Urinary bladder (tissue), 3 donors: ENCODE measurements at regions not wholly inside any gene's neighbourhood (a gene's known extent, or its start where the extent isn't known, plus 50 kb on each side); places are given as distances from the start of the nearest gene placed in this dataset.

Experiments
- DNase-seq: peaks from one replicate; pipeline ENCODE4 v3.0.0-alpha.2; 2015; ENCODE audit errors: extremely low spot score
- H3K27ac ChIP-seq: one replicate; pipeline ENCODE4 v1.5.1; 2013; ENCODE audit warnings: low read depth, mild to moderate bottlenecking, moderate library complexity
- H3K36me3 ChIP-seq: one replicate; pipeline ENCODE4 v1.6.1; 2013; ENCODE audit warnings: mild to moderate bottlenecking, moderate library complexity; ENCODE audit not compliant: insufficient read depth
- H3K4me1 ChIP-seq: one replicate; pipeline ENCODE4 v1.6.1; 2013; ENCODE audit warnings: mild to moderate bottlenecking, moderate library complexity; ENCODE audit not compliant: insufficient read depth
- H3K4me3 ChIP-seq: one replicate; pipeline ENCODE4 v1.5.1; 2013; ENCODE audit warnings: low read depth, low read length
- WGBS: extraction: QIAGEN DNeasy Blood & Tissue Kit; methylation state at CpG from one replicate; pipeline ENCODE4 v1.1.7; 2013; 5-methylcytosine and 5-hydroxymethylcytosine counted together
- donor health status: healthy with polysubstance abuse.
- donor health status: healthy.

- 93% methylated on average over 9 of the region's 9 CpGs for WGBS
- Histone ChIP-seq H3K27ac (no peak overlapping the region), H3K4me3 (no peak overlapping the region), H3K36me3 (no peaks in the 10 kb centered on the region), H3K4me1 (peaks cover 2% of the 10 kb centered on the region)
- DNase-seq: no peak
These were observed 192.2 kb upstream of the TPM1 start for GRCh38 chr15:62850318-62850717.

- 79% methylated on average over 9 of the region's 9 CpGs for WGBS
- no peak for DNase-seq
These were observed 191.7 kb upstream of the TPM1 start for GRCh38 chr15:62850791-62851291.

GRCh38 chr15:62853114-62853840 lies 189.3 kb upstream of the TPM1 start:
- Histone ChIP-seq H3K4me3 (no peak overlapping the region), H3K4me1 (peaks cover 2% of the 10 kb centered on the region), H3K27ac (no peak overlapping the region), H3K36me3 (no peaks in the 10 kb centered on the region)
- DNase-seq: no peak
- WGBS: 76% methylated on average over 5 of the region's 5 CpGs

More at GRCh38 chr15:62850791-62851291, 191.7 kb upstream of the TPM1 start:
- H3K4me1 ChIP-seq: peaks cover 2% of the 10 kb centered on the region
- H3K36me3 ChIP-seq: no peaks in the 10 kb centered on the region
- no peak overlapping the region for H3K27ac ChIP-seq
- no peak overlapping the region for H3K4me3 ChIP-seq

- Histone ChIP-seq H3K4me3 (no peak overlapping the region), H3K4me1 (no peaks in the 10 kb centered on the region), H3K36me3 (no peaks in the 10 kb centered on the region), H3K27ac (no peak overlapping the region)
- no peak for DNase-seq
- 52% methylated on average over 6 of the region's 6 CpGs for WGBS
These were observed 188.7 kb upstream of the TPM1 start for GRCh38 chr15:62853841-62854225.

DNA sequence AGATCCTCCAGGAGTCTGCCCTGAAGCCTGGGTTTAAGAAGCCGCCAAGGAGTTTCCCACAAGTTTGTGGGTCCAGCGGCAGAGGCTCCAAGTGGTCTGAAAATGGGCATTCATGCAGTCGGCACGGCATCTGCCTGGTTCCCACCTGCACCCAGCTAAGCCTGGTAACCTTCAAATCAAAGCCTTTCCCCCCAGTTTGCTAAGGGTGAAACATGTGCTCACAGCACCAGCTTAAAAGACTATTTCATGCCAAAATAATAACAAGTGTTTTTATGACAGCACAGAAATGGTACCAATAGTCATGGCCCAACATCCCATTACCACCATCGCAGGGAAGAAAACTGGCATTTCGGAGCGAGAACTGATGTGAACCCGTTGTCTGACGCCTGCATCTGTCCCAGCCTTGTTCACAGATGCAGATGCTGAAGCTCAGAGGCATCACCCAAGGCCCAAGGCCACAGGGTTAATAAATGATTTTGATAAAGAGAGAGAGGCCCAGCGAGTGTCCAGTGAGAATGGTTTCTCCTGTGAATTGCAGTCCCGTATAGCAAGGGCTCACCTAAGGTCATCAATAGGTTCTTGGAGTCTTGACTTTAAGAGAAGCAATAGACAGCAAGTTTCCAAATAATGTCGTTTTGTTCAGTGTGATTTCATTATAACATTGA lies 188.0 kb upstream of the TPM1 start:
- WGBS: 93% methylated on average over 12 of the region's 12 CpGs
- no peaks in the 10 kb centered on the region for H3K36me3 ChIP-seq
- no peak overlapping the region for H3K27ac ChIP-seq
- H3K4me3 ChIP-seq: no peak overlapping the region
- no peaks in the 10 kb centered on the region for H3K4me1 ChIP-seq
- no peak for DNase-seq

- H3K36me3 ChIP-seq: no peaks in the 10 kb centered on the region
- no peak overlapping the region for H3K27ac ChIP-seq
- 93% methylated on average over 7 of the region's 7 CpGs for WGBS
- no peak for DNase-seq
- H3K4me3 ChIP-seq: no peak overlapping the region
- H3K4me1 ChIP-seq: no peaks in the 10 kb centered on the region
These were observed 187.5 kb upstream of the TPM1 start for GRCh38 chr15:62855085-62855476.

- 88% methylated on average over 12 of the region's 12 CpGs for WGBS
- Histone ChIP-seq H3K27ac (no peak overlapping the region), H3K36me3 (no peaks in the 10 kb centered on the region), H3K4me3 (no peak overlapping the region), H3K4me1 (no peaks in the 10 kb centered on the region)
- DNase-seq: no peak
These were observed 185.9 kb upstream of the TPM1 start for GRCh38 chr15:62856466-62857246.

DNA sequence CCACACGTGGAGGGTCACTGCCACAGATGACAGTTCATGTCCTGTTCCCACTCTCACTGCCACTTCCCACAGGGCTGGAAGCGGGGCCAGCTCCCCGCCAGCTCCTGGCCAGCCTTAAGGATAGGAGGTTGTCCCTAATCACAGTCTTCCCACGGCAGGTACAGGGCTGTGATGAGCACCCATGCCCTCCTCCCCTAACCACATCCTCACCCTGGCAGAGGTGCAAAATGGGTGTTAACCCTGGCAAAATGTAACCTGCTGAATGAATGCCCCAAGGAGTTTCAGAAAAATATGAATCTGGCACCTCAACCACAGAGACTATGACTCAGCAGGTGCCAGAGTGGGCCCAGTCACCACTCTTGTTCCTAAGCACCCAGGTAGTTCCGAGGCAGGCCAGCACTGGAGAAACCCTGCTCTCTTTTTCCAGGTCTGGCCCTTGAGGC lies 185.1 kb upstream of the TPM1 start:
- Histone ChIP-seq H3K27ac (no peak overlapping the region), H3K4me1 (no peaks in the 10 kb centered on the region), H3K36me3 (no peaks in the 10 kb centered on the region), H3K4me3 (no peak overlapping the region)
- 83% methylated on average over 5 of the region's 5 CpGs for WGBS
- no peak for DNase-seq

- Histone ChIP-seq H3K27ac (no peak overlapping the region), H3K4me1 (no peaks in the 10 kb centered on the region), H3K36me3 (no peaks in the 10 kb centered on the region), H3K4me3 (no peak overlapping the region)
- 68% methylated on average over 2 of the region's 2 CpGs for WGBS
- no peak for DNase-seq
These were observed 184.2 kb upstream of the TPM1 start for GRCh38 chr15:62858343-62858742.

- Histone ChIP-seq H3K4me3 (no peak overlapping the region), H3K27ac (no peak overlapping the region), H3K36me3 (no peaks in the 10 kb centered on the region), H3K4me1 (no peaks in the 10 kb centered on the region)
- WGBS: 89% methylated on average over 2 of the region's 2 CpGs
- DNase-seq: no peak
These were observed 179.8 kb upstream of the TPM1 start for GRCh38 chr15:62862717-62863116.

GRCh38 chr15:62866366-62866765 lies 176.2 kb upstream of the TPM1 start:
- Histone ChIP-seq H3K4me3 (no peak overlapping the region), H3K27ac (no peak overlapping the region), H3K4me1 (no peaks in the 10 kb centered on the region), H3K36me3 (no peaks in the 10 kb centered on the region)
- DNase-seq: no peak
- WGBS: 80% methylated on average over 6 of the region's 6 CpGs

DNA sequence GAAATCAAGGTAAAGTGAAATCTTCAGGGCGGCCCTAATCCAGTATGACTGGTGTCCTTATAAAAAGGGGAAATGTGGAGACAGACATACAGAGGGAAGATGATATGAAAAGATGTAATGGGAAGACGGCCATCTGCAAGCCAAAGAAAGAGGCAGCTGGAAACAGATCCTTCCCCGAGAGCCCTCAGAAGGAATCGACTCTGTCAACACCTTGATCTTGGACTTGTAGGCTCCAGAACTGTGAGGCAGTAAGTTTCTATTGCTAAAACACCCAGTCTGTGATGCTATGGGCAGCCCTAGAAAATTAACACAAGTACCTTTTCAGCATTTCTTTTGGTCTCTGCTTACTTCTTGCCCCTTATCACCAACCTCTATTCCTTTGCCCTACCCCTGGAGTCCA lies 174.7 kb upstream of the TPM1 start:
- H3K36me3 ChIP-seq: no peaks in the 10 kb centered on the region
- no peak overlapping the region for H3K4me3 ChIP-seq
- WGBS: 60% methylated on average over 4 of the region's 4 CpGs
- no peaks in the 10 kb centered on the region for H3K4me1 ChIP-seq
- DNase-seq: no peak
- no peak overlapping the region for H3K27ac ChIP-seq

DNA sequence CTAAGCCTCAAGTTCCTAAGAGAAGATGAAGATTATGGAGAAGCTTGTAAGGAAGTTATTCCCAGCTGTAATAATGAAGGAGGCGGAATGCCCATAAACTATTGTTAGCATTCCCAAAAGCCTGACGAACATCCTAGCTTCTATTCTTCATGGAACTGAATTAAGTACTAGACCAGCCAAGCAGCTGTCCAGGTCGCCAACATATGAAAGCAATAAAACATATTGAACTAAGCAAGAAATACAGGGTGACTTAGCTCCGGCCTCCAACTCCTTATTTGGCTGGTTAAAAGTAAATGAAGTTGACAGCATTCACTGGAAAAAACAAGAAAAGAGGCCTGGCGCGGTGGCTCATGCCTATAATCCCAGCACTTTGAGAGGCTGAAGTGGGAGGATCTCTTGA lies 174.0 kb upstream of the TPM1 start:
- DNase-seq: no peak
- Histone ChIP-seq H3K4me3 (no peak overlapping the region), H3K36me3 (no peaks in the 10 kb centered on the region), H3K4me1 (no peaks in the 10 kb centered on the region), H3K27ac (no peak overlapping the region)
- 43% methylated on average over 6 of the region's 6 CpGs for WGBS

- H3K27ac ChIP-seq: no peak overlapping the region
- H3K4me1 ChIP-seq: no peaks in the 10 kb centered on the region
- no peaks in the 10 kb centered on the region for H3K36me3 ChIP-seq
- 99% methylated on average over 2 of the region's 2 CpGs for WGBS
- no peak overlapping the region for H3K4me3 ChIP-seq
- DNase-seq: no peak
These were observed 173.4 kb upstream of the TPM1 start for GRCh38 chr15:62869116-62869515.
